Vagina (tissue), 2 donors: ENCODE measurements at regions not wholly inside any gene's neighbourhood (a gene's known extent, or its start where the extent isn't known, plus 50 kb on each side); places are given as distances from the start of the nearest gene placed in this dataset.

ENCODE experiments used
- CTCF ChIP-seq, 3 experiments: fragments of 450-650 bp in 2 of 3; fragments of 200-600 bp in 1 of 3; sonication (generic) in 1 of 3; IDR thresholded peaks; one replicate each; pipeline ENCODE4 v1.5.1; 2017 to 2019; ENCODE audit warnings: antibody characterized with exemption in 3 of 3, mild to moderate bottlenecking in 2 of 3, moderate library complexity in 2 of 3
- POLR2A ChIP-seq, 2 donors: fragments of 450-650 bp; IDR thresholded peaks; one replicate each; pipeline ENCODE4 v1.6.1; 2017; ENCODE audit warnings: antibody characterized with exemption in 2 of 2, mild to moderate bottlenecking in 2 of 2, moderate library complexity in 2 of 2

GRCh38 chr5:26669523-26669922 lies 368.9 kb downstream of the CDH9 start:
- TF ChIP-seq CTCF (IDR thresholded peaks at IDR 0.05) = no peak
- no peak for TF ChIP-seq POLR2A (IDR thresholded peaks at IDR 0.05)
